Gastrocnemius medialis (tissue), 4 donors: ENCODE measurements at regions not wholly inside any gene's neighbourhood (a gene's known extent, or its start where the extent isn't known, plus 50 kb on each side); places are given as distances from the start of the nearest gene placed in this dataset.

Source experiments
- ATAC-seq, 2 donors: fragments of 150-250 bp; one replicate each; pipeline ENCODE4 v1.9.1; 2016
- DNase-seq, 2 donors: peaks; one replicate each; pipeline ENCODE4 v3.0.0-alpha.2; 2019
- H3K27ac ChIP-seq, 4 donors: fragments of 200-600 bp; sonication (generic); 1 replicate in 1 of 4; 2 replicates in 3 of 4; pipeline ENCODE4 v1.5.1; 2016 to 2018; ENCODE audit warnings: mild to moderate bottlenecking in 2 of 4, moderate library complexity in 1 of 4
- H3K27me3 ChIP-seq, 3 donors: fragments of 200-600 bp; sonication (generic) in 2 of 3; 1 replicate in 1 of 3; 2 replicates in 2 of 3; pipeline versions ENCODE4 v1.5.1 to v1.6.0; 2016 to 2019; ENCODE audit warnings: mild to moderate bottlenecking in 1 of 3, moderate library complexity in 1 of 3
- H3K36me3 ChIP-seq, 2 donors: fragments of 200-600 bp; sonication (generic) in 1 of 2; one replicate each; pipeline ENCODE4 v1.5.1; 2017 to 2018
- H3K4me1 ChIP-seq, 2 donors: fragments of 200-600 bp; sonication (generic) in 1 of 2; one replicate each; pipeline ENCODE4 v1.5.1; 2016 to 2017; ENCODE audit warnings: mild to moderate bottlenecking in 2 of 2
- H3K4me3 ChIP-seq, 4 donors: fragments of 200-600 bp; sonication (generic) in 3 of 4; 1 replicate in 1 of 4; 2 replicates in 3 of 4; pipeline ENCODE4 v1.5.1; 2016 to 2019; ENCODE audit warnings: mild to moderate bottlenecking in 2 of 4
- H3K9me3 ChIP-seq, 3 donors: fragments of 200-600 bp; sonication (generic) in 2 of 3; 1 replicate in 1 of 3; 2 replicates in 2 of 3; pipeline ENCODE4 v1.5.1; 2016 to 2019
- CTCF ChIP-seq, 5 experiments: fragments of 450-650 bp in 3 of 5; fragments of 200-600 bp in 2 of 5; sonication (generic) in 2 of 5; IDR thresholded peaks in 4 of 5; conservative IDR thresholded peaks in 1 of 5; 1 replicate in 4 of 5; 2 replicates in 1 of 5; pipeline ENCODE4 v1.5.1; 2016 to 2019; ENCODE audit warnings: antibody characterized with exemption in 5 of 5, mild to moderate bottlenecking in 3 of 5, moderate library complexity in 3 of 5
- POLR2A ChIP-seq, 2 donors: fragments of 450-650 bp; IDR thresholded peaks; one replicate each; pipeline ENCODE4 v1.6.1; 2017; ENCODE audit warnings: antibody characterized with exemption in 2 of 2, mild to moderate bottlenecking in 2 of 2, moderate library complexity in 2 of 2
- in situ Hi-C, 4 donors: fragments of 200-750 bp; cut with MboI; loops; one replicate each; pipeline versions ENCODE4 v1.15.0 to v1.8.0; 2017; ENCODE audit warnings: low sequenced_read_pairs in 4 of 4
- intact Hi-C: fragments of 100-400 bp; cut with DNase I; formaldehyde crosslinking; loops from one replicate; pipeline ENCODE4 v1.15.1; 2023; ENCODE audit warnings: low total_unique reads

GRCh38 chr17:12588531-12588930 is 77.2 kb upstream of the MYOCD start:
- H3K36me3 ChIP-seq: no peaks in the 10 kb centered on the region
- no peak for TF ChIP-seq CTCF (IDR thresholded peaks at IDR 0.05 in 4 of 5, conservative IDR thresholded peaks at IDR 0.05 in 1 of 5)
- TF ChIP-seq POLR2A (IDR thresholded peaks at IDR 0.05): no peak
- H3K27me3 ChIP-seq: no peaks in the 10 kb centered on the region
- no peaks in the 10 kb centered on the region for H3K4me1 ChIP-seq
- in situ Hi-C loops: no loop called here
- ATAC-seq (no peak), DNase-seq (no peak)
- intact Hi-C loops: no loop called here
- H3K9me3 ChIP-seq: no peaks in the 10 kb centered on the region
- no peak overlapping the region for H3K27ac ChIP-seq
- no peak overlapping the region for H3K4me3 ChIP-seq

GRCh38 chr17:12590417-12590816 is 75.3 kb upstream of the MYOCD start:
- DNase-seq (no peak), ATAC-seq (no peak)
- in situ Hi-C loops: no loop called here
- no peaks in the 10 kb centered on the region for H3K36me3 ChIP-seq
- no peak overlapping the region for H3K27ac ChIP-seq
- no peak for TF ChIP-seq CTCF (IDR thresholded peaks at IDR 0.05 in 4 of 5, conservative IDR thresholded peaks at IDR 0.05 in 1 of 5)
- TF ChIP-seq POLR2A (IDR thresholded peaks at IDR 0.05): no peak
- no peaks in the 10 kb centered on the region for H3K9me3 ChIP-seq
- no peaks in the 10 kb centered on the region for H3K27me3 ChIP-seq
- H3K4me3 ChIP-seq: no peak overlapping the region
- H3K4me1 ChIP-seq: no peaks in the 10 kb centered on the region
- intact Hi-C loops: no loop called here

- TF ChIP-seq POLR2A (IDR thresholded peaks at IDR 0.05) (no peak), CTCF (IDR thresholded peaks at IDR 0.05 in 4 of 5, conservative IDR thresholded peaks at IDR 0.05 in 1 of 5) (no peak)
- H3K9me3 ChIP-seq: no peaks in the 10 kb centered on the region
- no peak overlapping the region for H3K4me3 ChIP-seq
- intact Hi-C loops (no loop called here), in situ Hi-C loops (no loop called here)
- H3K4me1 ChIP-seq: no peaks in the 10 kb centered on the region
- no peak overlapping the region for H3K27ac ChIP-seq
- DNase-seq (no peak), ATAC-seq (no peak)
- H3K36me3 ChIP-seq: no peaks in the 10 kb centered on the region
- H3K27me3 ChIP-seq: no peaks in the 10 kb centered on the region
Measured at GRCh38 chr17:12591021-12591735, 74.5 kb upstream of the MYOCD start.

- in situ Hi-C loops (no loop called here), intact Hi-C loops (no loop called here)
- ATAC-seq (no peak), DNase-seq (no peak)
- Histone ChIP-seq H3K27me3 (no peaks in the 10 kb centered on the region), H3K27ac (no peak overlapping the region), H3K4me3 (no peak overlapping the region), H3K4me1 (no peaks in the 10 kb centered on the region), H3K9me3 (no peaks in the 10 kb centered on the region), H3K36me3 (no peaks in the 10 kb centered on the region)
- no peak for TF ChIP-seq POLR2A (IDR thresholded peaks at IDR 0.05)
- no peak for TF ChIP-seq CTCF (IDR thresholded peaks at IDR 0.05 in 4 of 5, conservative IDR thresholded peaks at IDR 0.05 in 1 of 5)
Measured at GRCh38 chr17:12592941-12593340, 72.7 kb upstream of the MYOCD start.

GRCh38 chr17:12596961-12597360 is 68.7 kb upstream of the MYOCD start:
- no peak overlapping the region for H3K27ac ChIP-seq
- ATAC-seq (no peak), DNase-seq (no peak)
- no peaks in the 10 kb centered on the region for H3K9me3 ChIP-seq
- no peaks in the 10 kb centered on the region for H3K27me3 ChIP-seq
- in situ Hi-C loops: no loop called here
- H3K4me3 ChIP-seq: no peak overlapping the region
- intact Hi-C loops: no loop called here
- no peaks in the 10 kb centered on the region for H3K4me1 ChIP-seq
- H3K36me3 ChIP-seq: no peaks in the 10 kb centered on the region
- TF ChIP-seq POLR2A (IDR thresholded peaks at IDR 0.05) (no peak), CTCF (IDR thresholded peaks at IDR 0.05 in 4 of 5, conservative IDR thresholded peaks at IDR 0.05 in 1 of 5) (no peak)
